ENCODE measurements at regions not wholly inside any gene's neighbourhood (a gene's known extent, or its start where the extent isn't known, plus 50 kb on each side); places are given as distances from the start of the nearest gene placed in this dataset.

DNA sequence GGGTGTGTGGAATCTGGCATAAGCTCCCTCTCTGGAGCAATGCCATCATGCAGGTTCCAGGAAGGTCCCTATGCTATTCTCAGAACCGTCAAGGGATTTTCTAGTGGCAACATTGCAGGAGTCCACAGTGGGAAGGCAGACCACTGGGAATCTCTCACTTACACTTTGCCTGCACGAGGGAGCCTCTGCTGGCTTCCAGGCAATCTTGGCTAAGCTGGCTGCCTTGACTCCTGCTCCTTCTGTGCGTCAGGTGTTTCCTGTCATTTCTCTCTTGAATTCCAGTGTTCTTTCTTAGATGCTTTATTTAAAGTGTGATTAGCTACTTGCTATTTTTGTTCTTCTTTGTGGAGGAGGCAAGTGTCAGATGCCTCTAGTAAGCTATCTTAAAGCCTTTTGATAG, 414.0 kb upstream of the ATP2B1 start:
- FAIRE-seq (peak; percentile 82), DNase-seq (ENCODE audit: low read depth, low spot score) (peak; percentile 54)
- no peak overlapping the region for H2AFZ ChIP-seq (ENCODE audit: low read depth, low read length)
- H4K20me1 ChIP-seq (replicated peaks; ENCODE audit: control insufficient read depth, extremely low read depth, insufficient read depth, low read length) = no peaks in the 10 kb centered on the region
- no peak overlapping the region for H3K4me2 ChIP-seq (ENCODE audit: insufficient read depth, low read length)
- no peaks in the 10 kb centered on the region for H3K9me1 ChIP-seq (replicated peaks; ENCODE audit: control insufficient read depth, extremely low read depth, insufficient read depth, low read length)
- H3K4me1 ChIP-seq (ENCODE audit: control insufficient read depth, extremely low read depth, insufficient read depth, low read length) = no peaks in the 10 kb centered on the region
- H3K79me2 ChIP-seq (ENCODE audit: control insufficient read depth, insufficient read depth, low read length) = no peaks in the 10 kb centered on the region
- no peak overlapping the region for H3K4me3 ChIP-seq (replicated peaks in 1 of 3; ENCODE audit: insufficient read depth in 1 of 3, low read depth in 1 of 3, low read length in 3 of 3)
- ChIA-PET CTCF (interaction anchor here (1.0 kb wide), 1 partner anchor 9 kb away, joined by 3 read pairs; no protein-coding TSS in a partner anchor), POLR2A (no interaction called here)
- no peak overlapping the region for H3K27ac ChIP-seq (ENCODE audit: insufficient read depth, low read depth, low read length)
- intact Hi-C loops (cut with micrococcal nuclease) (no loop called here), dilution Hi-C loops (cut with MboI; ENCODE audit: extremely low pct_ligation_motif_present, low sequenced_read_pairs) (no loop called here)
- H3K9me3 ChIP-seq (replicated peaks; ENCODE audit: control insufficient read depth, insufficient read depth, low read length) = no peaks in the 10 kb centered on the region
- no peaks in the 10 kb centered on the region for H3K27me3 ChIP-seq (ENCODE audit: control insufficient read depth in 2 of 2, insufficient read depth in 2 of 2, low read length in 2 of 2)
- no peak overlapping the region for H3K9ac ChIP-seq (replicated peaks; ENCODE audit: extremely low read depth, insufficient read depth, low read length)
- TF ChIP-seq, protein P1, sequence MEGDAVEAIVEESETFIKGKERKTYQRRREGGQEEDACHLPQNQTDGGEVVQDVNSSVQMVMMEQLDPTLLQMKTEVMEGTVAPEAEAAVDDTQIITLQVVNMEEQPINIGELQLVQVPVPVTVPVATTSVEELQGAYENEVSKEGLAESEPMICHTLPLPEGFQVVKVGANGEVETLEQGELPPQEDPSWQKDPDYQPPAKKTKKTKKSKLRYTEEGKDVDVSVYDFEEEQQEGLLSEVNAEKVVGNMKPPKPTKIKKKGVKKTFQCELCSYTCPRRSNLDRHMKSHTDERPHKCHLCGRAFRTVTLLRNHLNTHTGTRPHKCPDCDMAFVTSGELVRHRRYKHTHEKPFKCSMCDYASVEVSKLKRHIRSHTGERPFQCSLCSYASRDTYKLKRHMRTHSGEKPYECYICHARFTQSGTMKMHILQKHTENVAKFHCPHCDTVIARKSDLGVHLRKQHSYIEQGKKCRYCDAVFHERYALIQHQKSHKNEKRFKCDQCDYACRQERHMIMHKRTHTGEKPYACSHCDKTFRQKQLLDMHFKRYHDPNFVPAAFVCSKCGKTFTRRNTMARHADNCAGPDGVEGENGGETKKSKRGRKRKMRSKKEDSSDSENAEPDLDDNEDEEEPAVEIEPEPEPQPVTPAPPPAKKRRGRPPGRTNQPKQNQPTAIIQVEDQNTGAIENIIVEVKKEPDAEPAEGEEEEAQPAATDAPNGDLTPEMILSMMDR (IDR thresholded peaks at IDR 0.05; ENCODE audit: extremely low read depth in 1 of 2, insufficient read depth in 1 of 2, low read depth in 1 of 2, low read length in 2 of 2) = peak in 1 of 2 donors; percentile 5
- TF ChIP-seq POLR2AphosphoS5 (IDR thresholded peaks at IDR 0.05; ENCODE audit: insufficient read depth, low read depth, low read length) = no peak
- no peak for TF ChIP-seq FOS (IDR thresholded peaks at IDR 0.05; ENCODE audit: borderline replicate concordance, insufficient read depth, low read length)
- TF ChIP-seq MYC (IDR thresholded peaks at IDR 0.05; ENCODE audit: low read depth, low read length) = no peak
- TF ChIP-seq JUN (IDR thresholded peaks at IDR 0.05; ENCODE audit: borderline replicate concordance, insufficient read depth, insufficient read length, low read depth) = no peak
- no TSS peak for BruUV-seq (replicated peaks)
- H3K36me3 ChIP-seq (ENCODE audit: control insufficient read depth in 2 of 2, extremely low read depth in 1 of 2, insufficient read depth in 2 of 2, low read length in 2 of 2) = no peaks in the 10 kb centered on the region

DNA sequence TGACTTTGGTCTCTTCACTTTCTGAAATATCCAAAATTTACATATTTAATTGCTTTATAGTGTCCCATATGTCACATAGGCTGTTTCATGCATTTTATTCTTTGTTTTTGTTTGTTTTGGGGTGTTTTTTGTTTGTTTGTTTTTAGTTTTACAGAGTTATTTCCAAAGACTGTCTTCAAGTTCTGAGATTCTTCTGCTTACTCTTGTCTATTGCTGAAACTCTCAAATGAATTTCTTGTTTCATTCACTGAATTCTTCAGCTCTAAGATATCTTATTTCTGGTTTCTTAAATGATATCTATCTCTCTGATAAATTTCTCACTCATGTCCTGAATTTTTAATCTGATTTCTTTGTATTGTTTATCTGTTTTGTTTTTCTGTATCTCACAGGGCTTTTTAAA, 412.0 kb upstream of the ATP2B1 start:
- no TSS peak for BruUV-seq (replicated peaks)
- dilution Hi-C loops (cut with MboI; ENCODE audit: extremely low pct_ligation_motif_present, low sequenced_read_pairs) = no loop called here
- TF ChIP-seq POLR2AphosphoS5 (IDR thresholded peaks at IDR 0.05; ENCODE audit: insufficient read depth, low read depth, low read length) = no peak
- TF ChIP-seq MYC (IDR thresholded peaks at IDR 0.05; ENCODE audit: low read depth, low read length) = no peak
- TF ChIP-seq JUN (IDR thresholded peaks at IDR 0.05; ENCODE audit: borderline replicate concordance, insufficient read depth, insufficient read length, low read depth) = no peak
- no peak for TF ChIP-seq FOS (IDR thresholded peaks at IDR 0.05; ENCODE audit: borderline replicate concordance, insufficient read depth, low read length)
- no peak for TF ChIP-seq GATA2 (IDR thresholded peaks at IDR 0.05; ENCODE audit: insufficient read depth, insufficient read length, low read depth, low read length)
- no peak for TF ChIP-seq MAX (IDR thresholded peaks at IDR 0.05; ENCODE audit: insufficient read depth, insufficient read length)
- no peak for TF ChIP-seq EZH2 (IDR thresholded peaks at IDR 0.05; ENCODE audit: borderline replicate concordance, low read depth, low read length, severe bottlenecking)
- TF ChIP-seq, protein P1 (IDR thresholded peaks at IDR 0.05; ENCODE audit: extremely low read depth in 1 of 2, insufficient read depth in 1 of 2, low read depth in 1 of 2, low read length in 2 of 2) = no peak
- TF ChIP-seq POLR2A (IDR thresholded peaks at IDR 0.05; ENCODE audit: low read depth, low read length) = no peak

More for the DNA sequence above, 412.0 kb upstream of the ATP2B1 start:
- ChIA-PET CTCF (no interaction called here), POLR2A (no interaction called here)
- Histone ChIP-seq H3K4me3 (replicated peaks in 1 of 3; ENCODE audit: insufficient read depth in 1 of 3, low read depth in 1 of 3, low read length in 3 of 3) (no peak overlapping the region), H3K9me3 (replicated peaks; ENCODE audit: control insufficient read depth, insufficient read depth, low read length) (no peaks in the 10 kb centered on the region), H3K9me1 (replicated peaks; ENCODE audit: control insufficient read depth, extremely low read depth, insufficient read depth, low read length) (no peaks in the 10 kb centered on the region), H3K36me3 (ENCODE audit: control insufficient read depth in 2 of 2, extremely low read depth in 1 of 2, insufficient read depth in 2 of 2, low read length in 2 of 2) (no peaks in the 10 kb centered on the region), H4K20me1 (replicated peaks; ENCODE audit: control insufficient read depth, extremely low read depth, insufficient read depth, low read length) (no peaks in the 10 kb centered on the region), H3K27me3 (ENCODE audit: control insufficient read depth in 2 of 2, insufficient read depth in 2 of 2, low read length in 2 of 2) (no peaks in the 10 kb centered on the region), H3K79me2 (ENCODE audit: control insufficient read depth, insufficient read depth, low read length) (no peaks in the 10 kb centered on the region), H2AFZ (ENCODE audit: low read depth, low read length) (no peak overlapping the region), H3K27ac (ENCODE audit: insufficient read depth, low read depth, low read length) (no peak overlapping the region), H3K4me2 (ENCODE audit: insufficient read depth, low read length) (no peak overlapping the region), H3K4me1 (ENCODE audit: control insufficient read depth, extremely low read depth, insufficient read depth, low read length) (no peaks in the 10 kb centered on the region), H3K9ac (replicated peaks; ENCODE audit: extremely low read depth, insufficient read depth, low read length) (no peak overlapping the region)
- no peak for DNase-seq (ENCODE audit: low read depth, low spot score)
- intact Hi-C loops (cut with micrococcal nuclease) = no loop called here
- FAIRE-seq = peak; percentile 47
